UCSD-AML1 (cell line): ENCODE measurements at regions not wholly inside any gene's neighbourhood (a gene's known extent, or its start where the extent isn't known, plus 50 kb on each side); places are given as distances from the start of the nearest gene placed in this dataset.
"Not testable (repeated sequence)": the region's sequence is repeated elsewhere in the genome, so short reads cannot be mapped to it uniquely, and the experiment has no call there.

Source experiments
- DNase-seq: peaks from one replicate; lab custom pipeline; 2025; ENCODE audit not compliant: unreplicated experiment; lab: John Stamatoyannopoulos, UW

DNA sequence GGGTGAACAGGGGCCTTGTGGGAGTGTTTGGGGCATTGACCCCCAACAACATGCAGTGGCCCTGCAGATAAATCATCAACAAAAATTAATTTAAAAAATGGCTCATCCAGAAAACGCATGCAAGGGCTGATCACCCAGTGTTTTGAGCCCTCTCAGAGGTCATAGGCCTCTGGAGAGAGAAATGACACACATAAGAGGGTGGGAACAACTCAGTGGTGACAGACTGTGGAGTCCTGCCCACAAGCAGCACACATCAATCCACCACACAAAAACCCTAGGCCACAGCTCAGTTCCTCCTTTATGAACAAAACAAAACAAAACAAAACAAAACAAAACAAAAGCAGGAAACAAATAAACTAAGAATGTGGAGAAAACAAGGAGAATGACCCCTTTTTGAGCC, 351.7 kb upstream of the SPHKAP start:
- no peak for DNase-seq

DNA sequence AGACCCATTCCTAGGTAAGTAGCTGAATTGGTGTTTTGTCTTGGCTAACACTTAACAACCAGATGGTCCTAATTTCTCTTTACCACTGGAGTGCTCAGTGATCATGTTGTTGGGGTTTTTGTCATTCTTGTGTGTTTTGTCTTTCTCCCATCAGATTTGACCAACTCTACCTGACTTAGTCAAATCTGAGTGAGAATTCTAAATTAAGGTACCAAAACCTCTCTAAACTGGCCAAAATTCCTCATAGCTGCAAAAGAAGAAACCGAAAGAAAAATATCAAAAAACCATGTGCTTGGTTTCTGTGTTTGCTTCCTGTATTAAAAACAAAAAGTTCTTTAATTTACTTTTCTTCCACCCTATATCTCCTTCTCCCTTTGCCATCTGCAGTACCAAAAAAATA, 350.7 kb upstream of the SPHKAP start:
- DNase-seq: no peak

DNA sequence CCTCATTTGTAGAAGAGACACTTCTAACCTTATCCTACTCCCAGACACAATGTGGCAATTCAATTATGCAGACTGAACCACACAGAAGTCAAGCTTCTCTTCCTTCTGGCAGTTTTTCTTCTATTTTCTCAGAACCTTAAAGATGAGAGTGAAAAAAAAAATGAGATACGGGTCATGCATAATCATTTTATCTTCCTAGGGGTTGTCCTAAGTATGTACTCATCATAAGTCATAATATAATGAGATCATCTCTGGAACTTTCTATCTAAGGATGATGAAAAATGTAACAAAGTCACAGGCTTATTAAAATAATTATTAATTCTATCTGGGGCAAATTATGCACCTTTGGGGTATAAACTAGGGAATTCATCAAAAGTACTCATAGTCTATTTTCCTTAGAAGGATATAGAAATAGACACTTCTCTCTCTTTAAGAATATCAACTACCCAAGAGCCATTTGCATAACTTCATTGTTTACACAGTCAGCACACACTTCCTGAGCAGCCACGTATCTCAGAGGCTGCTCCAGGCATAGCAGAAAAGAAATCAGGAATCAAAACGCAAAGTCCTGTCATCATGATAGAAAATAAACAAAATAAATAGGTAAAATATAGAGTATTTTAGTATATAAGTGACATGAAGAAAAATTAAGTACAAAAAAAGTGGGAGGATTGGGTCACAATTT, 345.9 kb upstream of the SPHKAP start:
- DNase-seq: no peak

DNA sequence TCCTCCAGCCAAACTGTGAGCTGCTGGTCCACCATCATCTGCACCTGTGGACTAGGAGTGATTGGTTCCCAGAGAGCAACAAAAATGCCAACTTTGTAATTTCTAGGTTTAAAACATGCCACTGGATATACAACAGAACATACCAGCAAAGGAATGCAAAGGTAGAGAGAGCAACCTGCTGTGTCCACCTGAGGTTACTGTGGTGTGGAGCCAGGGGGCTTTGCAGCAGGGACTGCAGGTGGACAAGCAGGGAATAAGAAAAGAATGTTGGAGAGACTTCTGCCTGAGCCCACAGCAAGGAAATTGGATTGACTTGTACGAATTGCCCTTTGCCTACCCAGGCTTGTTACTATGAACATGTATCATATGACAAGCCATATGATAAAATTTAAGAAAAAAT, 345.2 kb upstream of the SPHKAP start:
- no peak for DNase-seq

DNA sequence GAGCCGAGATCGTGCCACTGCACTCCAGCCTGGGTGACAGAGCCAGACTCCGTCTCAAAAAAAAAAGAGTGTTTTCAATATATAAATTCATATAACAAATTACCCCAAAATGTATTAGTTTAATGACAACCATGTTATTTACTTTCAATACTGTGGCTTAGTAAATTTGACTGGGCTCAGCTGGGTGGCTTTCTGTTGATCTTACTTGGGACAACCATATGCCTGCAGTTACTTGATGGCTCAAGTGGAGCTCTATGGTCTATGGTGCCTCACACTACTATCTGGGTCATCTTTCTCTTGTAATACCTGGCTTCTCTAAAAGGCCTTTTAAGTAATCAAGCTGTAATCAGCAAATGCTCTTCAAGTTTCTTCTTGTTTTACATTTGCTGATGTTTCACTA, 341.5 kb upstream of the SPHKAP start:
- DNase-seq: no peak

DNA sequence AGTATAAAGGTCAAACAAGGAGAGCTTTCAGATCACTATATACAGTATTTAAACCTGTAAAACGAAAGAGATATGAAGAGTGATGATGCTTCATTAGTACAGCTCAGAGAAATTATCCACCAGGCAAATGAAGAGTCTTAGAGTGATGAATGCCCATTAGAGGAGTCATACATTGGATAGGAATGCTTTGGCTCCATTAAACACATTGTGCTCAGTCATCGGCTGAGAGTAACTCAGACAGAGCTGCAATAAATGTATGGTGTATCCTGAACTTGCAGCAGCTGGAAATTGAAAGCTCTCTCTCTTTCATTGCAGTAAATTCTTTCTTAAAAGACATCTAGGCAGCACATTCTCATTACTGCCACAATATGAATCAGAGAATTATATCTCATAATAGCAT, 340.8 kb upstream of the SPHKAP start:
- no peak for DNase-seq

DNA sequence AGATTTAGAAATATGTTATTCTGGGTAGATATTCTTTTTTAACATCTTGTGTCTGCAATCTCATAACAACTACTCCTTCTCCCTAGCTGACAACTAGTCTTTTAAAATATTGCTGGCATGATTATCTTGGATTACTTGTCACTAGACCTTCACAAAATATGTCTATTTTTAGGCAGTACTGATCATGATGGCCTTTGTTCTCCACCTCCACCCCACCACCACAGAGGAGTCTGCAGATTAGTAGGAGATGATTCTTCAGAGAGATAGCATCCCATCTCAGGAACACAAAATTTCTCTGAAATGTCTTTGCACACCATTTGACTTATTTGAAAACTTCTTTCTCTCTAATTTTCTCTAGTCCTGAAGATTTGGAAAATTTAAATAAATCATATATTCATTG, 338.1 kb upstream of the SPHKAP start:
- DNase-seq: no peak

DNA sequence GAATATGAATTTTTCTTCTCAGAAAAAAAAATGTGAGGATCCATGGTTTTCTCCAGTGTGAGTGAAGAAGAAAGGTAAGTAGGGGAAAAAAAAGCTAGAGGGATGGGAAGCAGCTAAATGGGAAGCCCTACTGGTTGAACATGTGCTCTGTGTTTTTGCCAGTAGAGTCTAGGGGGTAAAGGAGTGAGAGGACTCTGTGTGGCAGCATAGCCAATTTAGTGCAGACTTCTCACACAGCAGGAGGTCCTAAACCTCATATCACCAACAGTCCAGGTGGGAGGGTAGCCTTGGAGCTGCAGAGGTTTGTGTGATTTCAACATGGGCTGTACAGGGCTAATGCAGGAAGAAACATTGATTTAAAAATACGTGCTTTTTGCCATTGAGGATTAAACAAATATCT, 334.5 kb upstream of the SPHKAP start:
- no peak for DNase-seq

DNA sequence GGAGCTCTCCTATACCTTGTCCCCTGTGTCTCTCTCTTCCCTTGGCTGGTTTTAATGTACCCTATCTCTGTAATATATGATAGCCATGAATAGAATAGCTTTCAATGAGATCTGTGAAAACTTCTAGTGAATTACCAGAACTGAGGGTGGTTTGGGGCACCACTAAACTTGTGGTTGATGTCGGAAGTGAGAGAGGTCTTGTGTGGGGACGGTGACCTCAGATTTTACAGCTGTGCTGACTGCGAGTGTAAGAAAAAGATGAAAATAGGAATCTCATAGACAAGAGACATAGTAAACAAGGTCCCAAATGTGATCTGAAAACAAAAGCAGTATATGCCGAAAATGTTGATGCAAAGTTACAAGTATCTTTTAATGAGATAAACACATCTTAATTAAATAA, 332.0 kb upstream of the SPHKAP start:
- not testable (repeated sequence) for DNase-seq

DNA sequence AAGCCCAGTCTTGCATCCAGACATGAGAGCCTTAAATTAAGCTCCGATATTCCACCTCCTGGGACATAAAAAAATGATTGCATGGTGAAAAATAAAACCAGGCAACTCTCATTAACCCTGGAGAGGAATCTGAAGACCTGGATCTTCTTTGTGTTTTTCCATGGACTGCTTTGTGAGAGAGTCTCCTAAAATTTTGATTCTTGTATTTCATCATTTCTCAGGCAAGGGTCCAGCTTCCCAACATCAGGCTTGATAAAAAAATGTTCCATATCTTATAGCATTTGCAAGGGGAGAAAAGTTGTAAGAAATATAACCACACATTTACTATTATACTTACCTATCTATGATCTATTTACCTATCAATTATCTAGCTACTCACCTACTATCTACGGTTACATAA, 327.5 kb upstream of the SPHKAP start:
- DNase-seq: no peak

DNA sequence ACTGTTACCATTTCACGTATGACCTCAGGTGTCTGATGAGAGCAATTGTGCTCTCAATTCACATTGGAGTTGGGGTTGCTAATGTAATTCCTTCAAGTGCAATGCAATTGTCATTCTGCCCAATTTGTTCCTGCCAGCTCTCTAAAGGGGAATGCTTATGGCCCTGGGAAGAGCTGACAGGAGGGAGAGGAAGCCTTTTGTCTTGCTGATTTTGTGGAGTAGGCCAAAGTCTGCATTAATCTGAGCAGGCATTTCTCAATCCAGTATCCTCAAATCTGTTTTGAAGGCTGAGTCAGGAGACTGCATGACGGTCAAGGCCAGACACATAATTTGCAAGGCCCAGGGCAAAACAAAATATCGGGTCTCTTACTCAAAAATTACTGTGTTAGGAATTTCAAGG, 326.4 kb upstream of the SPHKAP start:
- no peak for DNase-seq

DNA sequence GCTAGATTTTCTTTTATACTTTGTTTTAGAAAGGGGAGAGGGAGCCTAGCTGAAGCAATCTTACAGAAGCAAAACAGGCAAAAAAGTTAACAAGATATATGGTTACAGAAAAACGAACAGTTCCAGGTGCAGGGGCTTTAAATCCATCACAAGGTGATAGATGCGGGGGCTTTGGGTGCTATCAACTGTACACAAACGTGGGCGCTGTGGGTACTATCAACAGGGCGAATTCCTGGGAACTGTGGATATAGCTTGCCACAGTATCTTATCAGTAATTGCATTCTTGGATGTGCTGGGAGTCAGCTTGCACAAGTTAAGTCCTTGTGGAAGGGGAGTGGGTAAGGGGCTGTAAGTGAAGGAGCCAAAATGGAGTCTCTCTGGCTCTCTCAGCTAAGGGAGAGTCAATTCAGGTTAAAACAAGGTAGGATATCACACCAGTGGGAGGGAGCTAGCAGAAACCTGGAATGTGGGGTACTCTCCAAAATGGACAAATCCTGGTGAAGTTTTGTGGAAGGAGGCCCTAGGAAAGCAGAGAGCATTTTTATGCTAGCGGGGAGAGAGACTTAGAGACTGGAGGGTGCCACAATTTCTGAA, 325.8 kb upstream of the SPHKAP start:
- DNase-seq: no peak

DNA sequence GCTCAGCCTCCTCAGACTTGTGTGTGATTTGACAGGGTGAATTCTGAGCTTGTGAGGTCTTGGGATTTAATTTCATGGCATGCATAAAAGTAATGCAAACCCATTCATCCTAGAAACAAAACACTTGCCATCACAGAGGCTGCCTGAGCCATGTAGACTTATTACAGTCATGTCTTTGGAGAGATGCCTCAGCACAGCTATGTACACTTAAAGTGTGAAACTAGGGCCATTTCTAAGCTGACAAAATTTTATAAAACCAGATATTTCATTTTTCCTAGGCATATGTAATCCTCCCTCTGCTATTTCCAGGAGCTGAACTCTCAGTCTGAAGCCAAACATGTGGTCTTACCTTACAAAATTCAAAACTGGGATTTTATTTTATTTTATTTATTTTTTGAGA, 322.2 kb upstream of the SPHKAP start:
- DNase-seq: no peak

DNA sequence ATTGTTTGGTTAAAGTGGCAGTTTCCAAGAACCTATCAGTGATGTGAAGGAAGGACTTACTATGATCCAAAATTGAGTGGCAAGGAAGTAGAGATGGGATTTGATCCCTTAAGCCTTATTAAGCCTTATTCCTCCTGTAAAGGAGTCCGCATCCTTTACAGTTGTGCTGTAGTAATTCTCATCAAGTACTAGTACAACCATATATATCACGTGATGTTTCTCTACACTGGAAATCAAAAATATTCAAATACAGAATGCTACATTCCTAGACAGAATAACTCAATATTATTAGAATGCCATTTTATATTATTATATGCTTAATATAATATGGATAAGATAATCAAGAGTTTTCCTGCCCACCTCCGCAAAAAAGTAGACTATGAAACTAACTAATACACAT, 312.4 kb upstream of the SPHKAP start:
- DNase-seq: no peak

DNA sequence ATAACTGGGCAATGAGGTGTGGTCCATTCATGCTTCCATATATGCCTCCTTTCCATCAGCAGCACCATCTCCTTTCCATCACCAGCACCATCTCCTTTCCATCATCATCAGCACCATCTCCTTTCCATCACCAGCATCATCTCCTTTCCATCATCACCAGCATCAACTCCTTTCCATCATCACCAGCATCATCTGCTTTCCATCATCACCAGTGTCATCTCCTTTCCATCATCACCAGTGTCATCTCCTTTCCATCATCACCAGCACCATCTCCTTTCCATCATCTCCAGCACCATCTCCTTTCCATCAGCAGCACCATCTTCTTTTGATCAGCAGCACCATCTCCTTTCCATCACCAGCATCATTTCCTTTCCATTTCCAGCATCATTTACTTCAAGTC, 297.5 kb upstream of the SPHKAP start:
- DNase-seq: no peak

DNA sequence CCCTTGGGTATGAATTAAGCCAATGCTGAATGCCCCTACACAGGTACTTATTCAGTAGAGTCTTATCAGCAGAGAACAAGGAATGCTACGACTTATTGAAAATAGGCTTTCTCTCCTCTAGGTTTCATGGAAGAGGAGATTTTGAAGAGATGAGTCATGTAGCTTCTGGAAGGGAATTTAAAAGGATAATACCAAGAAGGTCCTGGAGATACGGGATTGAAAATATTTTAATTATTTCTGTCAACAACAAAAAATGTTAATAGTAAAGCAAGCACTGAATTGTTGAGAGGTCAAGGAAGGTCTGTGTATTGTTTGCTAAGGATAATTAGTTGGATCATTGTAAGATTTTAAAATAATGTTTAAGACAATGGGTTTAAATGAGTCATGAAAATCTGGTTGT, 293.0 kb upstream of the SPHKAP start:
- DNase-seq: no peak

DNA sequence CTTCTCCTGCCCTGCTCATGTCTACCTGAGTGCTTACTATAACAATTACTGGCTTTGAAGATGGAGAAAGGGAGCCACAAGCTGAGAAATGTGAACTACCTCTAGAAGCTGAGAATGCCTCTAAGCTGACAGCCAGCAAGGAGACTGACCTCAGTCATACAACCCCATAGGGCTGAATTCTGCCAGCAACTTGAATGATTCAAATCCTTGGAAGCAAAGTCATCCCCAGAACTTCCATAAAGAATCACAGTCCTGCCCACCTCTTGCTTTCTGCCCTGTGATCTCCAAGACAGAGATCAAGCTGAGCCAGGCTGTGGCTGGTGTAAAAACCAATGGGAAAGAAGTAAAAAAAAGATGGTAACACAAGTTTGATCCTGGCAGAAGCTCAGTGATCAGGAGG, 288.2 kb upstream of the SPHKAP start:
- no peak for DNase-seq

DNA sequence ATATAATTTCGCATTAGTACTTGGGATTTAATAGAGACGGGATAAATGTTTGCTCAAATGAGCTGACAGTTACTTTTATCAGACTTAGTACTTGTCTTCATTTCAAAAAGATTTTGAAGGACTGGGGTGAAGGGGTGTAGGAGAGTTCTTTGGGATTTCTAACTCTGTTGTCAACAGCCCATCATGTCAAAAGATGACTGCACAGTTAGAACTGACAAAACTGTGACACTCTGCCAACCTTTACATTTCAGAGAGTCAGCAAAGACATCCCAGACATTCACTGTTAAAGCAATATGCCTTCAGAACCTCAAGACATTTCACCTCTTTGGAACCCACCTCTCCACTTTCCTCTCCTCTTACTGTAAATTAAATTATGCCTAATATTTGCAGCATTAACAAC, 285.4 kb upstream of the SPHKAP start:
- DNase-seq: no peak

DNA sequence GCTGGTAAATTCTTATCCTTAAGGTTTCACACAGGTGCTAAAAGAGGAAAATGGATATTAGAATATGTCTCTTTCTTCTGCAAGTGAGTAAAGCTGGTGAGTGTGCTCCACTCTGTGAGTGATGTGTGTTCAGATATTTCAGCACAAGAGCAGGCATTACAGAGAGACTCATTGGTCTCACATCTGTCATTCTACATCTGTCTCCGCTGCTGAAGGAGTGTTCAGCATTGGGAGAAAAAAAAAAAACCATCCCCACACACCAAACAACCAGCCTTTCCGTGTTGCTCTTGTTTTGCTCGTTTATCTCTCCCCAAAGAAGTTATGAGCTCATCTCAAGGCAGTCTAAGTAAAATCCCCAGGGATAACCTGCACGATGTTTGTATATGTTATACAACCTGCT, 283.9 kb upstream of the SPHKAP start:
- no peak for DNase-seq

DNA sequence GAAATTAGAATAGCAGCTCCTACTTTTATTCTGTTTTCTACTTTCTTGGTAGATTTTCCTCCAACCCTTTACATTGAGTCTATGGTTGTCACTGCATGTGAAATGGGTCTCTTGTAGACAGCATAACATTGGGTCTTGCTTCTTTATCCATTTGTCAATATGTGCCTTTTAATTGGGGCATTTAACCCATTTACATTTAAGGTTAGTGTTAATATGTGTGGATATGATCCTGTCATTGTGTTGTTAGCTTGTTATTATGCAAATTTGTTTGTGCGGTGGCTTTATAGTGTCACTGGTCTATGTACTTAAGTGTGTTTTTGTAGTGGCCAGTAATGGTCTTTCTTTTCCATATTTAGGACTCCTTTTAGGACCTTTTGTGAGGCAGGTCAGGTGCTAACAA, 276.9 kb upstream of the SPHKAP start:
- no peak for DNase-seq

DNA sequence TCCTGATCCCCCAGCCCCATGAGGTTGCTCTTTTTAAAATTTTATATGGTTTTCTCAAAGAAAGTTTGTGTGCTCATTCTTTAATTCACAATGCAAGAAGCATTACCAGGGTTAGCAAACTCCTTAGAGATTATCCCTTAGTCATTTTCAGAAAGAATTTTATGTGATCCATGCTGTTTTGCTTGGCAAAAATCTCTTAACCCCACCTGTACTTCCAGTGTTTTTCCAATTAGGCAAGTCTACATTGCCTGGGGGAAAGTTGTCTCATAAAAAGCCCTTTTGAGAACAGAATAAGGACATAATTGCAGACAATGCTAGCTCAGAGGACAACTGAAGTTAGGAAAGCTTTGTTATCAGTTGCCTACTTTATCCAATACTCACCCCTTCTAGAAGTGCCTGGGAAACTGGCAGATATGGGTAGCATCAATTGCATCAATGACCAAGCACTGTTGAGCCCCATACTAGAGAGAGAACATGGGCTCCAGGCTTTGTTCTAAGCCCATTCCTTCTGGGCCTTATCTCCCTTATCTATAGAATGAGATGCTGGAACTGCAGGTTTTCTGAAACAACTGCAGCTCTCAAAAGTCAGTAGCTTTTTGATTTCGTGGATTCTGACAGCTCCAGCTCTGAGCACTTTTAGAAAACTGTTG, 265.9 kb upstream of the SPHKAP start:
- DNase-seq: no peak

DNA sequence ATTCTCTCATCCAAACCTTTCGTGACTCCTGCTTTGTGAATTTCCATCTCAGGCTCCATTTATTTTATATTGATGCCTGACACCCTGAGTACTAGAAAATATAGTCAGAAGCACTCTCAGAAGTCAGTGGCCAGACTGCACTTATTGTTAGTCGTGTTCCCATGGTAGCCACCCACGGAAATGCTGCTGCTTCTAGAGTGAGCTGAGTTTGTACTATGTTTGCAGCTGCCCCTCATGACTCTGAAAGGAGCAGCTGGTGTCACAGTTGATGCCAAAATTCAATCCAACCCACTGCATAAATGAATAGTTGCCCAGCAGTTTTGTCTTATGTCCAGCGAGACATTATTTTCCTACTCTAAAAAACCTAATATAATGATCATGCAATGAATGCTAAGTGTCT, 265.2 kb upstream of the SPHKAP start:
- no peak for DNase-seq

DNA sequence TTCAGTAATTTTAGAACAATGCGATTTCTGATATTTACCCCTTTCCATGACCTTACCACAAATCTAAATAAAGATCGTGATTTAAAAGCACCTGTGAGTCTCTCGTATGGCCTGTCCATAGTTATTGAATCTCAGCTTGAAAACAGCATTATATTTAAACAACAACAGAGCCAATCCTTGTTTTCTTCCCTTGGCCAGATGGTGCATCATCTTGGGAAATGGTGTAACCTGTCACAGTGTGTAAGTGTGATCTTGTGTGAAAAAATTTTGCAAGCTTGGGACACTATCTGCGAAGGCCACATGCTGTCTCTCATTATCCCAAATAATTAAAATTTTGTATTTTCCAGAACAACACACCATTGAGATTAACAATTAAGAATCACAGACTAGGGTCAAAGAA, 262.7 kb upstream of the SPHKAP start:
- no peak for DNase-seq
